Pancreas (tissue), 10 donors: ENCODE measurements at regions not wholly inside any gene's neighbourhood (a gene's known extent, or its start where the extent isn't known, plus 50 kb on each side); places are given as distances from the start of the nearest gene placed in this dataset.
A peak's percentile ranks its signal among the peaks of the same experiment; 100 is the strongest.

Source experiments
- ATAC-seq, 4 donors: fragments of 200-7000 bp; cut with Tn5 transposase; one replicate each; pipeline versions ENCODE4 v1.8.0 to v1.9.1; 2020; ENCODE audit warnings: mild to moderate bottlenecking in 4 of 4, moderate library complexity in 4 of 4
- DNase-seq, 6 donors: peaks; one replicate each; pipeline ENCODE4 v3.0.0-alpha.2; 2020
- FAIRE-seq: peaks from 2 replicates; lab custom pipeline; 2012; peaks lifted over from hg19 to GRCh38; lab: Jason Lieb, UNC
- H3K27ac ChIP-seq, 4 donors: fragments of 200-600 bp; sonication (generic); 1 replicate in 3 of 4; 2 replicates in 1 of 4; pipeline versions ENCODE4 v1.5.0 to v1.8.0; 2020
- H3K27me3 ChIP-seq, 4 donors: fragments of 200-600 bp; one replicate each; pipeline ENCODE4 v1.8.0; 2021
- H3K36me3 ChIP-seq, 3 donors: fragments of 200-600 bp; sonication (generic) in 1 of 3; one replicate each; pipeline versions ENCODE4 v1.5.0 to v1.8.0; 2020 to 2021
- H3K4me1 ChIP-seq, 3 donors: fragments of 200-600 bp; one replicate each; pipeline ENCODE4 v1.8.0; 2021
- H3K4me3 ChIP-seq, 4 donors: fragments of 200-600 bp; sonication (generic) in 2 of 4; one replicate each; pipeline versions ENCODE4 v1.5.0 to v1.8.0; 2020 to 2021
- H3K9me3 ChIP-seq, 4 donors: fragments of 200-600 bp; one replicate each; pipeline ENCODE4 v1.8.0; 2021
- WGBS, 2 donors: extraction: QIAGEN DNeasy Blood & Tissue Kit; methylation state at CpG; one replicate each; pipeline ENCODE4 v1.1.7; 2013; 5-methylcytosine and 5-hydroxymethylcytosine counted together
- intact Hi-C, 3 donors: fragments of 100-400 bp; cut with DNase I; formaldehyde crosslinking; loops; one replicate each; pipeline versions ENCODE4 v1.11.1 to v1.14.2; 2022
- TF ChIP-seq, protein P1 (sequence below), 4 donors: fragments of 200-600 bp; sonication (generic) in 3 of 4; IDR thresholded peaks; one replicate each; pipeline versions ENCODE4 v1.5.0 to v1.8.0; 2021; ENCODE audit warnings: antibody characterized with exemption in 4 of 4
- donor health status: healthy with polysubstance abuse.
- donor health status: DM: no; HTN: no; CAD: no; lungs with moderate emphysema.
- donor health status: DM: no; HTN: no; CAD: no.
- donor health status: control.
- donor health status: control.
- donor health status: Bipolar disorder and iron deficiency.
- donor health status: DM: yes; HTN: yes; CAD: no.
- donor health status: DM: no; HTN: no; CAD: no.
- donor health status: DM: no; HTN: no; CAD: no.
- donor health status: DM: yes; HTN: yes; CAD: no.

DNA sequence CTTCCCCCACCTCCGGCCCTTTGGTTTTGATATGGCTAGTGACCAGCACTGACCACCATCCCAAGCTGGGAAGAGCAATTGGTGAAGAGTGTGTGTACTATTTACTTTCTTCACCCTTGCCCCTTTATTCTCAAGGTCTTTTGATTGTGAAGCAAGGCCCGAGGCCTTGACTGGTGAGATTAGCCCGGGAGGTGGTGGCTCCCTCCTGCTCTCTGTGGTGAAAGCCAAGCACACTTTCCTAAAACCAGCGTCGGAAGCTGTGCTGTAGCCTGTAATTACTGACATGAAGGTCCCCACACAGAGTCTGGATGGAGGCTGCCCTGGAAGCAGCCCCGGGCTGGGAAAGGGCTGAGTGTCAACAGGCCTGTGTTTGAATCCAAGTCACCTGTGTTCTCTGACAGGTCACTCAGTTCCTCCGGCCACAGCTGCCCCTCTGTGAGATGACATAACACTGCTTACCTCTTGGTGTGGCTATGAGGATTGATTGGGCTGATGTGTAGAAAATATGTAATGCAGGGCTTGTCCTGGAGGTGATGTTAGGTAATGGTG is 60.5 kb upstream of the PRR23C start:
- no peaks in the 10 kb centered on the region for H3K27me3 ChIP-seq
- TF ChIP-seq, protein P1, sequence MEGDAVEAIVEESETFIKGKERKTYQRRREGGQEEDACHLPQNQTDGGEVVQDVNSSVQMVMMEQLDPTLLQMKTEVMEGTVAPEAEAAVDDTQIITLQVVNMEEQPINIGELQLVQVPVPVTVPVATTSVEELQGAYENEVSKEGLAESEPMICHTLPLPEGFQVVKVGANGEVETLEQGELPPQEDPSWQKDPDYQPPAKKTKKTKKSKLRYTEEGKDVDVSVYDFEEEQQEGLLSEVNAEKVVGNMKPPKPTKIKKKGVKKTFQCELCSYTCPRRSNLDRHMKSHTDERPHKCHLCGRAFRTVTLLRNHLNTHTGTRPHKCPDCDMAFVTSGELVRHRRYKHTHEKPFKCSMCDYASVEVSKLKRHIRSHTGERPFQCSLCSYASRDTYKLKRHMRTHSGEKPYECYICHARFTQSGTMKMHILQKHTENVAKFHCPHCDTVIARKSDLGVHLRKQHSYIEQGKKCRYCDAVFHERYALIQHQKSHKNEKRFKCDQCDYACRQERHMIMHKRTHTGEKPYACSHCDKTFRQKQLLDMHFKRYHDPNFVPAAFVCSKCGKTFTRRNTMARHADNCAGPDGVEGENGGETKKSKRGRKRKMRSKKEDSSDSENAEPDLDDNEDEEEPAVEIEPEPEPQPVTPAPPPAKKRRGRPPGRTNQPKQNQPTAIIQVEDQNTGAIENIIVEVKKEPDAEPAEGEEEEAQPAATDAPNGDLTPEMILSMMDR (IDR thresholded peaks at IDR 0.05), result no peak
- FAIRE-seq, result no peak
- no peak overlapping the region for H3K4me3 ChIP-seq
- peak in 1 of 6 donors; percentile 40 for DNase-seq
- H3K9me3 ChIP-seq, result no peaks in the 10 kb centered on the region
- WGBS, 2 donors, result 40 to 41% methylated on average over 7 of the region's 7 CpGs
- no peaks in the 10 kb centered on the region for H3K36me3 ChIP-seq
- intact Hi-C loops, result loop anchor here in 1 of 3 donors (10.0 kb wide), 1 partner anchor 230 kb away; no protein-coding TSS in a partner anchor
- H3K27ac ChIP-seq, result peak overlapping the region in 1 of 4 donors; percentile 53
- ATAC-seq, result peak; percentile 39 to 78 (median 58)
- peaks cover 15 to 19% (median 19%) of the 10 kb centered on the region in 3 donors for H3K4me1 ChIP-seq

DNA sequence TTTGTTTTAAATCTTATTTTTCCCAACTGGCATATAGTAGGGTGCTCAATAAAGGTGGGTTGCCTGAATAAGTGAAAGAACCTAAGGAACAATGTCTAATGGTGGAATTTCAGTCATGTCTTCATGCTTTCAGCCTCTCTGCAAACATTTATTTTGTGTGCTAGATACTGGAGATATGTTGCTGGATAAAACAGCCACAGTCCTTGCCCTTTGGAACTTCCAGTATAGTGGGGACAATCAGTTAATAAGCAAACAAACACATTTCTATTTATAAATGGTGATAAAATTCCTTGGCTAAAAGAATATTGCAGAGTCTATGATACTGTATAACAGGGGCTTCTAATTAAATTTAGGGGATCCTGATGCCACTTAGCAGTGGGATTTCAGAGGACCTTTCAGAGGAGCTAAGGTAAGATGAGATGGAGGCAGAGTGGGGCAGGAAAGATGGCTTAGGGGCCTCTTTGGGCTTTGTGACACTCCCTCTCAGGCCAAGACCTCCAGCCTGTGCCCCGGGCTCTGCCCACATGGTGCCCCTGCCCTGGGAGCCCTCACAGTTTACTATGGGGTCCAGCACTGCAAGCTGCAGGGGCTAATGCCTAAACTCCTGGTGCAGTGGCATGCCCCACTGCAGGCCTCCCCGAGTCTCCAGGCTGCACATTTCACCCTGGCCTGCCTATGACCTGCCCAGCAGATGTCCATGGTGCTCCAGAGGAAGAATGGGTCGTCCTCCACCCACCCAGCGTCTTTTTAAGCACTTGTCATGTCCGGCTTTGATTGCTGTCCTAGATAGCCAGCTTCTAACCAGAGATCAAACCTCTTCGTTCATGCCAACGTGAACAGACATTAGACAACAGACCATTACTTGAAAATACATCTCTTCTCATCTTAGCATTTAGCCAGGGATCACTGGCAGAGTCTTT is 61.6 kb upstream of the PRR23C start:
- FAIRE-seq (no peak), DNase-seq (no peak), ATAC-seq (peak in 3 of 4 donors; percentile 43 to 78 (median 55))
- no peaks in the 10 kb centered on the region for H3K36me3 ChIP-seq
- WGBS, 2 donors, result 58% methylated on average over 7 of the region's 7 CpGs
- no peaks in the 10 kb centered on the region for H3K9me3 ChIP-seq
- peaks cover 15 to 19% (median 19%) of the 10 kb centered on the region in 3 donors for H3K4me1 ChIP-seq
- no peak overlapping the region for H3K4me3 ChIP-seq
- TF ChIP-seq, protein P1 (IDR thresholded peaks at IDR 0.05), result no peak
- intact Hi-C loops, result loop anchor here in 1 of 3 donors (10.0 kb wide), 1 partner anchor 229 kb away; no protein-coding TSS in a partner anchor
- H3K27ac ChIP-seq, result peak overlapping the region in 1 of 4 donors; percentile 53
- H3K27me3 ChIP-seq, result no peaks in the 10 kb centered on the region

- H3K4me1 ChIP-seq, result peaks cover 15 to 19% (median 19%) of the 10 kb centered on the region in 3 donors
- no peak overlapping the region for H3K4me3 ChIP-seq
- intact Hi-C loops, result loop anchor here in 1 of 3 donors (10.0 kb wide), 1 partner anchor 227 kb away; no protein-coding TSS in a partner anchor
- ATAC-seq (no peak), FAIRE-seq (no peak), DNase-seq (no peak)
- no peaks in the 10 kb centered on the region for H3K36me3 ChIP-seq
- H3K27me3 ChIP-seq, result no peaks in the 10 kb centered on the region
- WGBS, 2 donors, result 92 to 93% methylated on average over 13 of the region's 13 CpGs
- H3K27ac ChIP-seq, result no peak overlapping the region
- no peaks in the 10 kb centered on the region for H3K9me3 ChIP-seq
- TF ChIP-seq, protein P1 (IDR thresholded peaks at IDR 0.05), result no peak
Observed at GRCh38 chr3:139107424-139108252, 62.9 kb upstream of the PRR23C start.

DNA sequence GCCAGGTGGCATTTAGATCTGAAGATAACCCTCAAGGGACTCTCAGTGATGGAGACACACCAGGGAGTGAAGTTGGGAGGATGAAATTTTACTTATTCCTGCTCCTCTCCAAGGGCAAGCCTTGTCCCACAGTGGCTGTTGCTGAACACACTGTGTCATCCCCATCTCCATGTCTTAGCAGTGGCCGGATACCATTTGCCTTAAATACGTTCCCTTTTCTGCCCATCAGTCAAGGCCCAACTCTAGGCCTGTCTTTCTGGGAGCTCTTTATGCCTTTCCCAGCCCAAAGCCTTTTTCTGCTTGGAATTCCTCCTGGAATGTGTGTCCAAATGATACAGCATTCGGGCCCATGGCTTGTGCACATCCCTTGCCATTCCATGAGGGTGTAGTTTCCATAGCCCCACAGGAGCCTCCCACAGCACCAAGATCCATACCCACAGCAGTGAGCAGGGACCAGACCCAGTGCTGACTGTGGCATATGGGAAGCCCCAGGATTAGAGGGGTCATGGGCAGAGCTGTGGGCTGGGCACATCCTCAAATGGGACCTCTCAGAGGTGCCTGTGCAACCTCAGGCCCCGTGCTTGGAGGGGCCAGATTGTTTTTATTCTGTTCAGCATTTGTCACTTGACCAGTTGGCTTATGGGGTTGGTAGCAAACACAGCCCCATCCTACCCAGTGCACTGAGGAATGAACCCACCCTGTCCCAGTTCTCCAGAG is 63.7 kb upstream of the PRR23C start:
- WGBS, 2 donors, result 87 to 92% methylated on average over 4 of the region's 4 CpGs
- Histone ChIP-seq H3K27me3 (no peaks in the 10 kb centered on the region), H3K36me3 (no peaks in the 10 kb centered on the region), H3K4me1 (peaks cover 15 to 19% (median 19%) of the 10 kb centered on the region in 3 donors), H3K9me3 (no peaks in the 10 kb centered on the region), H3K27ac (no peak overlapping the region), H3K4me3 (no peak overlapping the region)
- ATAC-seq (no peak), FAIRE-seq (no peak), DNase-seq (peak in 1 of 6 donors; percentile 5)
- intact Hi-C loops, result loop anchor here in 1 of 3 donors (10.0 kb wide), 1 partner anchor 226 kb away; no protein-coding TSS in a partner anchor
- TF ChIP-seq, protein P1 (IDR thresholded peaks at IDR 0.05), result no peak
